M059J (cell line): ENCODE measurements at regions not wholly inside any gene's neighbourhood (a gene's known extent, or its start where the extent isn't known, plus 50 kb on each side); places are given as distances from the start of the nearest gene placed in this dataset.
"Not testable (repeated sequence)": the region's sequence is repeated elsewhere in the genome, so short reads cannot be mapped to it uniquely, and the experiment has no call there.

Experiments used
- DNase-seq: peaks from one replicate; pipeline ENCODE4 v3.0.0-alpha.2; 2012; ENCODE audit warnings: low read depth

- DNase-seq = no peak
Observed at GRCh38 chr2:146415291-146415690, 1429.5 kb upstream of the ACVR2A start.

GRCh38 chr2:146414456-146414855 lies 1430.4 kb upstream of the ACVR2A start:
- DNase-seq = no peak

GRCh38 chr2:146413086-146413610 lies 1431.7 kb upstream of the ACVR2A start:
- no peak for DNase-seq

- DNase-seq = no peak
Observed at GRCh38 chr2:146412625-146413024, 1432.2 kb upstream of the ACVR2A start.

GRCh38 chr2:146405402-146406309 lies 1439.2 kb upstream of the ACVR2A start:
- peak; percentile 31 for DNase-seq

- DNase-seq = not testable (repeated sequence)
Observed at GRCh38 chr2:146403546-146404160, 1441.2 kb upstream of the ACVR2A start.

GRCh38 chr2:146392631-146393030 lies 1452.2 kb upstream of the ACVR2A start:
- no peak for DNase-seq

- DNase-seq = no peak
Observed at GRCh38 chr2:146392186-146392585, 1452.6 kb upstream of the ACVR2A start.

- peak; percentile 63 for DNase-seq
Observed at GRCh38 chr2:146388757-146389156, 1456.1 kb upstream of the ACVR2A start.

GRCh38 chr2:146386096-146386495 lies 1458.7 kb upstream of the ACVR2A start:
- no peak for DNase-seq

GRCh38 chr2:146385031-146385430 lies 1459.8 kb upstream of the ACVR2A start:
- no peak for DNase-seq

GRCh38 chr2:146376511-146377064 lies 1468.2 kb upstream of the ACVR2A start:
- DNase-seq = no peak

GRCh38 chr2:146374505-146374904 lies 1470.3 kb upstream of the ACVR2A start:
- DNase-seq = no peak

GRCh38 chr2:146371364-146371763 lies 1473.5 kb upstream of the ACVR2A start:
- DNase-seq = not testable (repeated sequence)

GRCh38 chr2:146370826-146371225 lies 1474.0 kb upstream of the ACVR2A start:
- DNase-seq = no peak

- DNase-seq = no peak
Observed at GRCh38 chr2:146366276-146366675, 1478.6 kb upstream of the ACVR2A start.

- DNase-seq = no peak
Observed at GRCh38 chr2:146365041-146365440, 1479.8 kb upstream of the ACVR2A start.

GRCh38 chr2:146363731-146364130 lies 1481.1 kb upstream of the ACVR2A start:
- no peak for DNase-seq

- no peak for DNase-seq
Observed at GRCh38 chr2:146351689-146352088, 1493.1 kb upstream of the ACVR2A start.

- DNase-seq = no peak
Observed at GRCh38 chr2:146349334-146349733, 1495.5 kb upstream of the ACVR2A start.

- no peak for DNase-seq
Observed at GRCh38 chr2:146324951-146325350, 1519.9 kb upstream of the ACVR2A start.

GRCh38 chr2:146323564-146323963 lies 1521.3 kb upstream of the ACVR2A start:
- DNase-seq = no peak

GRCh38 chr2:146321175-146321574 lies 1523.7 kb upstream of the ACVR2A start:
- DNase-seq = no peak
